ENCODE measurements at regions not wholly inside any gene's neighbourhood (a gene's known extent, or its start where the extent isn't known, plus 50 kb on each side); places are given as distances from the start of the nearest gene placed in this dataset.

- TF ChIP-seq, protein P1, sequence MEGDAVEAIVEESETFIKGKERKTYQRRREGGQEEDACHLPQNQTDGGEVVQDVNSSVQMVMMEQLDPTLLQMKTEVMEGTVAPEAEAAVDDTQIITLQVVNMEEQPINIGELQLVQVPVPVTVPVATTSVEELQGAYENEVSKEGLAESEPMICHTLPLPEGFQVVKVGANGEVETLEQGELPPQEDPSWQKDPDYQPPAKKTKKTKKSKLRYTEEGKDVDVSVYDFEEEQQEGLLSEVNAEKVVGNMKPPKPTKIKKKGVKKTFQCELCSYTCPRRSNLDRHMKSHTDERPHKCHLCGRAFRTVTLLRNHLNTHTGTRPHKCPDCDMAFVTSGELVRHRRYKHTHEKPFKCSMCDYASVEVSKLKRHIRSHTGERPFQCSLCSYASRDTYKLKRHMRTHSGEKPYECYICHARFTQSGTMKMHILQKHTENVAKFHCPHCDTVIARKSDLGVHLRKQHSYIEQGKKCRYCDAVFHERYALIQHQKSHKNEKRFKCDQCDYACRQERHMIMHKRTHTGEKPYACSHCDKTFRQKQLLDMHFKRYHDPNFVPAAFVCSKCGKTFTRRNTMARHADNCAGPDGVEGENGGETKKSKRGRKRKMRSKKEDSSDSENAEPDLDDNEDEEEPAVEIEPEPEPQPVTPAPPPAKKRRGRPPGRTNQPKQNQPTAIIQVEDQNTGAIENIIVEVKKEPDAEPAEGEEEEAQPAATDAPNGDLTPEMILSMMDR (optimal IDR thresholded peaks at IDR 0.05 in 1 of 3, IDR thresholded peaks at IDR 0.05 in 1 of 3, conservative IDR thresholded peaks at IDR 0.05 in 1 of 3; ENCODE audit: extremely low read depth in 1 of 3, insufficient read depth in 2 of 3, low read length in 3 of 3) = no peak
- no peak for TF ChIP-seq EZH2 (IDR thresholded peaks at IDR 0.05; ENCODE audit: low read length)
These were observed 123.7 kb upstream of the NCK2 start for GRCh38 chr2:105621038-105621437.

Data from keratinocyte (primary cell).